ENCODE measurements at regions not wholly inside any gene's neighbourhood (a gene's known extent, or its start where the extent isn't known, plus 50 kb on each side); places are given as distances from the start of the nearest gene placed in this dataset.

- Histone ChIP-seq H4K20me1 (ENCODE audit: insufficient read depth, low read length, poor library complexity, severe bottlenecking) (no peaks in the 10 kb centered on the region), H3K9me2 (replicated peaks; ENCODE audit: low read depth, low read length) (no peaks in the 10 kb centered on the region), H3K79me2 (ENCODE audit: insufficient read depth, low read length) (no peaks in the 10 kb centered on the region), H2AFZ (ENCODE audit: low read length) (no peak overlapping the region), H3K4me1 (ENCODE audit: insufficient read depth, low read length, poor library complexity, severe bottlenecking) (no peaks in the 10 kb centered on the region), H3K4me3 (ENCODE audit: low read length, poor library complexity, severe bottlenecking) (no peak overlapping the region), H3K9me3 (ENCODE audit: insufficient read depth, low read depth, low read length) (no peaks in the 10 kb centered on the region), H3F3A (ENCODE audit: low read depth) (no peaks in the 10 kb centered on the region), H3K4me2 (ENCODE audit: low read depth, low read length, poor library complexity, severe bottlenecking) (no peak overlapping the region), H3K36me3 (ENCODE audit: insufficient read depth, low read length) (no peaks in the 10 kb centered on the region), H3K27me3 (ENCODE audit: insufficient read depth, low read length, poor library complexity, severe bottlenecking) (no peaks in the 10 kb centered on the region), H3K9ac (ENCODE audit: low read depth, low read length, poor library complexity, severe bottlenecking) (no peak overlapping the region)
- TF ChIP-seq EZH2phosphoT487 (IDR thresholded peaks at IDR 0.05; ENCODE audit: borderline replicate concordance) (no peak), CTCF (conservative IDR thresholded peaks at IDR 0.05; ENCODE audit: low read length) (no peak)
These were observed 84.2 kb upstream of the TLL1 start for GRCh38 chr4:165788686-165789463.

- H3F3A ChIP-seq (ENCODE audit: low read depth) = no peaks in the 10 kb centered on the region
- no peak overlapping the region for H3K4me2 ChIP-seq (ENCODE audit: low read depth, low read length, poor library complexity, severe bottlenecking)
- H2AFZ ChIP-seq (ENCODE audit: low read length) = no peak overlapping the region
- H3K4me1 ChIP-seq (ENCODE audit: insufficient read depth, low read length, poor library complexity, severe bottlenecking) = no peaks in the 10 kb centered on the region
- H3K9me2 ChIP-seq (replicated peaks; ENCODE audit: low read depth, low read length) = no peaks in the 10 kb centered on the region
- H3K27me3 ChIP-seq (ENCODE audit: insufficient read depth, low read length, poor library complexity, severe bottlenecking) = no peaks in the 10 kb centered on the region
- H4K20me1 ChIP-seq (ENCODE audit: insufficient read depth, low read length, poor library complexity, severe bottlenecking) = no peaks in the 10 kb centered on the region
- H3K36me3 ChIP-seq (ENCODE audit: insufficient read depth, low read length) = no peaks in the 10 kb centered on the region
- TF ChIP-seq EZH2phosphoT487 (IDR thresholded peaks at IDR 0.05; ENCODE audit: borderline replicate concordance) = no peak
- no peak for TF ChIP-seq CTCF (conservative IDR thresholded peaks at IDR 0.05; ENCODE audit: low read length)
- H3K9ac ChIP-seq (ENCODE audit: low read depth, low read length, poor library complexity, severe bottlenecking) = no peak overlapping the region
- no peak overlapping the region for H3K4me3 ChIP-seq (ENCODE audit: low read length, poor library complexity, severe bottlenecking)
- H3K9me3 ChIP-seq (ENCODE audit: insufficient read depth, low read depth, low read length) = no peaks in the 10 kb centered on the region
- no peaks in the 10 kb centered on the region for H3K79me2 ChIP-seq (ENCODE audit: insufficient read depth, low read length)
These were observed 79.8 kb upstream of the TLL1 start for GRCh38 chr4:165793236-165793635.

GRCh38 chr4:165794834-165795233, 78.2 kb upstream of the TLL1 start:
- H4K20me1 ChIP-seq (ENCODE audit: insufficient read depth, low read length, poor library complexity, severe bottlenecking) = no peaks in the 10 kb centered on the region
- H3K79me2 ChIP-seq (ENCODE audit: insufficient read depth, low read length) = no peaks in the 10 kb centered on the region
- no peaks in the 10 kb centered on the region for H3K36me3 ChIP-seq (ENCODE audit: insufficient read depth, low read length)
- no peak overlapping the region for H3K4me2 ChIP-seq (ENCODE audit: low read depth, low read length, poor library complexity, severe bottlenecking)
- H3F3A ChIP-seq (ENCODE audit: low read depth) = no peaks in the 10 kb centered on the region
- H3K27me3 ChIP-seq (ENCODE audit: insufficient read depth, low read length, poor library complexity, severe bottlenecking) = no peaks in the 10 kb centered on the region
- no peaks in the 10 kb centered on the region for H3K9me2 ChIP-seq (replicated peaks; ENCODE audit: low read depth, low read length)
- H3K4me3 ChIP-seq (ENCODE audit: low read length, poor library complexity, severe bottlenecking) = no peak overlapping the region
- H2AFZ ChIP-seq (ENCODE audit: low read length) = no peak overlapping the region
- no peaks in the 10 kb centered on the region for H3K4me1 ChIP-seq (ENCODE audit: insufficient read depth, low read length, poor library complexity, severe bottlenecking)
- TF ChIP-seq CTCF (conservative IDR thresholded peaks at IDR 0.05; ENCODE audit: low read length) (no peak), EZH2phosphoT487 (IDR thresholded peaks at IDR 0.05; ENCODE audit: borderline replicate concordance) (no peak)
- no peaks in the 10 kb centered on the region for H3K9me3 ChIP-seq (ENCODE audit: insufficient read depth, low read depth, low read length)
- H3K9ac ChIP-seq (ENCODE audit: low read depth, low read length, poor library complexity, severe bottlenecking) = no peak overlapping the region
